Right ventricle myocardium superior (tissue), 1 donor: ENCODE measurements at regions not wholly inside any gene's neighbourhood (a gene's known extent, or its start where the extent isn't known, plus 50 kb on each side); places are given as distances from the start of the nearest gene placed in this dataset.
"Not testable (repeated sequence)": the region's sequence is repeated elsewhere in the genome, so short reads cannot be mapped to it uniquely, and the experiment has no call there.

Experiments
- ATAC-seq: fragments of 200-7000 bp; cut with Tn5 transposase; one replicate; pipeline ENCODE4 v1.9.1; 2020; ENCODE audit warnings: mild to moderate bottlenecking; ENCODE audit not compliant: poor library complexity
- DNase-seq: peaks from one replicate; pipeline ENCODE4 v3.0.0-alpha.2; 2020
- intact Hi-C: fragments of 100-400 bp; cut with DNase I; formaldehyde crosslinking; loops from one replicate; pipeline ENCODE4 v1.11.2; 2022
- donor health status: DM: no; HTN: yes; CAD: no; lungs with severe emphysema.

- no peak for DNase-seq
- intact Hi-C loops, result no loop called here
- no peak for ATAC-seq
Measured at GRCh38 chr2:381181-381580, 93.3 kb upstream of the ALKAL2 start.

DNA sequence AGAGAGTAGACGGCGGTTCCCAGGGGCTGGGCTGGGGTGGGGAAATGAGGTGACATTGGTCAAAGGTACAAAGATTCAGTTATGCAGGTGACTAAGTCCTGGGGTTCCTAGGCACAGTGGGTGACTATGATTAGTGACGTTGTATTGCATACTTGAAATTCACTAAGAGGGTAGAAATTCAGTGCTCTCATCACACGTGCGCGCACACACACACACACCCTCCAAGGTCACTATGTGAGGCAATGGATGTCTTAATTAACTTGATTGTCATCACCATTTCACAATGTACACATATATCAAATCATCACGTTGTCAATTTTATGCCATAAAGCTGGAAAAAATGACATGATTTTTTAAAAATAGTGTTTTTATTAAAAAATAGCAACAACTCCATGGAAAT, 92.9 kb upstream of the ALKAL2 start:
- no peak for ATAC-seq
- intact Hi-C loops, result no loop called here
- DNase-seq, result no peak

- intact Hi-C loops, result no loop called here
- no peak for DNase-seq
- ATAC-seq, result no peak
Measured at GRCh38 chr2:380221-380620, 92.3 kb upstream of the ALKAL2 start.

DNA sequence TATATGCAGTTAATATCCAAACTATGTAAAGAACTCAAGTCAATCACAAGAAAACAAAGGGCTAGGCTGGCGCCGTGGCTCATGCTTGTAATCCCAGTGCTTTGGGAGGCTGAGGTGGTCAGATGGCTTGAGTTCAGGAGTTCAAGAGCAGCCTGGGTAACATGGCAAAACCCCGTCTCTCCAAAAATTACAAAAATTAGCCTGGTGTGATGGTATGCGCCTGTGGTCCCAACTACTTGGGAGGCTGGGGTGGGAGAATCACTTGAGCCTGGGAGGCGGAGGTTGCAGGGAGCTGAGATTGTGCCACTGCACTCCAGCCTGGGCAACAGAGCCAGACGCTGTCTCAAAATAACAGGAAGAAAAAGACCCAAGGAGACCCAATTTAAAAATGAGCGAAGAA, 91.9 kb upstream of the ALKAL2 start:
- no peak for DNase-seq
- ATAC-seq, result no peak
- intact Hi-C loops, result no loop called here

DNA sequence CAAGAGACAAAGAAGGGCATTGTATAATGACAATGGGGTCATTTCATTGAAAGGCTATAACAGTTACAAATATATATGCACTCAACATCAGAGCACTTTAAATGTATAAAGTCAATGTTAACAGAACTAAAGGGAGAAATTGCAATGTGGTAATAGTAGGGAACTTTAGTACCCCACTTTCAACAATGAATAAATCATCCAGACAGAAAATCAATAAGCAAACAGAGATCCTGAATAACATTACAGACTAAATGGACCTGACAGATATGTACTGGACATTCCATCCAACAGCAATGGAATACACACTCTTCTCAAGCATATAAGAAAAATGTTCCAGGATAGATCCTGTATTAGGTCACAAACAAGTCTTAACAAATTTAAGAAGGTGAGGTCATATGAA, 90.5 kb upstream of the ALKAL2 start:
- no peak for DNase-seq
- ATAC-seq, result no peak
- intact Hi-C loops, result no loop called here

DNA sequence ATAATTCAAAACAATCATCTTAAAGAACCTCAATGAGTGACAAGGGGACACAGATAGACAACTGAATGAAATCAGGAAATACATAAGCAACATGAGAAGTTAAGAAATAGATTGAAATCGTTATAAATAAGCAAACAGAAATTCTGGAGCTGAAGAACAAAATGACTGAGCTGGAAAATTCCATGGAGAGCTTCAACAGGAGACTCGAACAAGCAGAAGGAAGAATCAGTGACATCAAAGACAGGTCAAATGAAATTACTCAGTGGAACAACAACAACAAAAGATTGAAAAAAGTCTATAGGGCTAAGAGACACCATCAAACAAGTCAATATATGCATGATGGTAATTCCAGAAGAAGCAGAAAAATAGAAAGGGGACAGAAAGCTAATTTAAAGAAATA, 89.5 kb upstream of the ALKAL2 start:
- intact Hi-C loops, result no loop called here
- no peak for ATAC-seq
- no peak for DNase-seq

DNA sequence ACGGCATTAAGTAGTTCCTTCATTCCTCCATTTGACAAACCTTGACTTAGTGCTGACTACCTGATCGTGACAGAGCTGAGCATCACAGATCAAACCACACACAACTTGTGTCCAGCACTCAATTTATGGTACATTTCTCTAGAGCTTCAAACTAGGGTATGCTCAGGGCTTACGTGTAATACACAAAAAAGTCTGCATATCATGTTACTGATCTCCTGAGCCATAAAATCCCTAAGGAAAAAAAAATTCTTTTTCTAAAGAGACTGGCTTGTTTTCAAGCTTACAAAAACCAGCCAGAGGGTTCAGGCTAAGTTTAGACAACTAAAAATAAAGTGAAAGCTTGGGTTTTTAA, 88.0 kb upstream of the ALKAL2 start:
- intact Hi-C loops, result no loop called here
- ATAC-seq (no peak), DNase-seq (no peak)

- no peak for DNase-seq
- no peak for ATAC-seq
- intact Hi-C loops, result no loop called here
Measured at GRCh38 chr2:375270-375955, 87.5 kb upstream of the ALKAL2 start.

- DNase-seq (no peak), ATAC-seq (no peak)
- intact Hi-C loops, result no loop called here
Measured at GRCh38 chr2:368386-368785, 80.5 kb upstream of the ALKAL2 start.

DNA sequence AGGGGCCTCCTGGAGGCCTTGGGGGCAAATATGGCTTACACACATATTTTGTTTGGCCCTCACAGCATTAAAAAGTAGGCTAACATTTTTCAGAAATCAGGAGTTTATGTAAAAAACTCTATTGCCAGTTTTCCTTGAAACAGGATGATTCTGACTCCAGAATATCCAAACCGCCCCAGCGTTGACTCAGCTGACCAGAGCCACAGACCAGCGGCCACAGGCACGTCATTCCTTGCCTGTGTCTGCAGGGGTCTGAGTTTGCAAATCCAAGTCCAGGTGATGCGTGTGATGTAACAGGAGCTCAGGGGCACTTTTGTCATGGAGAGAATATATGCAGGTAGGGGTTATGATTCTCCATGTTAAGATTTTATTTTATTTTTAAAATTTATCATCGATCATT, 79.4 kb upstream of the ALKAL2 start:
- no peak for ATAC-seq

DNA sequence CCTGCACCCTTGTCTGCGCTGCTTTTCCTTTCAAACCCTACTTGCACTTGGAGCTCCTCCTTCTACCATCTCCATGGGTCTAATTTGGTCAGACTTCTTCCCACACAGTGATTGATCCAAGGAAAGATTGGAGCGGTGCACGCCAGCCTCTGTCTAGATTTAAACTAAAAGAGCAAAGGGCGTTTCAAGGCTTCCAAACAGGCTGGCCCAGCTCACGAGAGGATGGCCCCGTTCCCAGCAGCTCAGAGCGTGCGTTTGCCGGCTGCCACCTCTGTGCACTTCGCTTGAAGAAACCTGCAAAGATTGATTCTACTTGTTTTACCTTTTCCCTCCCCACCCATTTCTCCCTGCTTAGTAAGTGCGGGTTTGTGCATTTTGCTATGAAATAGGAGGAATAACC, 78.8 kb upstream of the ALKAL2 start:
- intact Hi-C loops, result no loop called here
- ATAC-seq (no peak), DNase-seq (no peak)

More for the DNA sequence above, 79.4 kb upstream of the ALKAL2 start:
- intact Hi-C loops, result no loop called here
- DNase-seq, result no peak

DNA sequence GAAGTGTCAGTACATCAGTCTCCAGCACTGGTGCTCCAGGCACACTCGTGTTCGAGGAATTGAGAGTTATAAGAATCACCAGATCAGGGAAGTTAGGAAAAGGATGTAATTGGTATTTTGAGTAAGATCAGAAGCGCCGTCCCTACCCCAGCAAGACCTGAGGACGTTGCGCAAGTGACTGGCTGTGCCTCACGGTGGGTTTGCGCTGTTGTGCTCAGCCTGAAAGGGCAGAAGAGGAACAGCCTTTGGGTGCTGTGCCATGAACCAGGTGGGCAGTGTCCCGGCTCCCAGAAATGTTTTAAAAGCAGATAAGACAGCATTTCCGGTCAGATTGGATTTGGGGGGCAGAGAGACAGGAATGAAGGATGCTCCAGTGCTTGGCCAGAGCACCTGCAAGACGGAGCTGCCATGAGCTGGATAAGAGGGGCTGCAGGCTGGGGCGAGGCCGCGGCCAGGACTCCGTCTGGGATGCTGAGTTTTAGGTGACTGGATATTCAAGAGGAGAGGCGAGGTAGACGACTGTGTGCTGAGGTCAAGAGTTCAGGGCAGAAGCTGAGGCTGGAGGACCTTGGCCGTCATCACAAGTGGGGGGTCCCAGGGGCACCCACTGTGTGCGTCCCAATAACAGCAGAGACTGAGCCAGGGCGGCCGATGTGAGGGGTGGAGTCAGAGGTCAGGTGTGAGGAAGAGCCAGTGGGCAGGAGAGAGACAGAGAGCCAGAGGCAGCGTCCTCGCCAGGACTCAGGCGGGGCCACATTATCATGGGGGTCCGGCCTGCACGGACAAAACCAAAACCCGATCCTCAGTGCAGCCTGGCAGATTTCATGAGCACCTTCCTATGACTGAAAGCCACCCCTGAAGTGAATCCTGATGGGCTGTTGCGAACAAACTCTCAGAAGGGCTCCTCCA, 77.7 kb upstream of the ALKAL2 start:
- DNase-seq, result no peak
- intact Hi-C loops, result no loop called here
- ATAC-seq, result no peak

DNA sequence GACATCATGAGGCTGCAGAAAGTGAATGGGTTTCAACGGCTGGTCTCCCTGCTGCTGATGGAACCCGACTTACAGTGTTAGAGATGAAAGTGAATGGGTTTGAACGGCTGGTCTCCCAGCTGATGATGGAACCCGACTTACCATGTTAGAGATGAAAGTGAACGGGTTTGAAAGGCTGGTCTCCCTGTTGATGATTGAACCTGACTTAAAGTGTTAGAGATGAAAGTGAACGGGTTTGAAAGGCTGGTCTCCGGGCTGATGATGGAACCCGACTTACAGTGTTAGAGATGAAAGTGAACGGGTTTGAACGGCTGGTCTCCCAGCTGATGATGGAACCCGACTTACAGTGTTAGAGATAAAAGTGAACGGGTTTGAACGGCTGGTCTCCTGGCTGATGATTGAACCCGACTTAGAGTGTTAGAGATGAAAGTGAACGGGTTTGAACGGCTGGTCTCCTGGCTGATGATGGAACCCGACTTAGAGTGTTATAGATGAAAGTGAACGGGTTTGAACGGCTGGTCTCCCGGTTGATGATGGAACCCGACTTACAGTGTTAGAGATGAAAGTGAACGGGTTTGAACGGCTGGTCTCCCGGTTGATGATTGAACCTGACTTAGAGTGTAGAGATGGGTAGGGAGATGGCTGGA, 76.1 kb upstream of the ALKAL2 start:
- intact Hi-C loops, result no loop called here
- ATAC-seq (no peak), DNase-seq (no peak)

DNA sequence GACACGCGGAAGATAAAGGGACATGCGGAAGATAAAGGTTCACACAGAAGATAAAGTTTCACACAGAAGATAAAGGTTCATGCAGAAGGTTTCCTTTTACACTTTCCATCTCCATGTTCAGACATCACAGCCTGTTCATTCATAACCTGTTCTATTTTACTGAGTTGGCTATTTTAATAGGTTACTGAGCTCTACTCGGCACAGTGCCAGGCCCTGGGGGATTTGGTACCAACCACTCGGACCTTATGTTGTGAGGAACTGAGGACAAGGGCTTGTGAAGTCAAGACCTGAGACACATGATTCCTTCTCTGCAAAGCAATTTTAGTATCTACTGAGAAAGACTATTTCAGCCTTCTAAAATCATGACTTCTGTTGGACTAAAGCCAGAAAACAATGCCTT, 75.0 kb upstream of the ALKAL2 start:
- no peak for DNase-seq
- intact Hi-C loops, result no loop called here
- ATAC-seq, result no peak

- intact Hi-C loops, result no loop called here
- ATAC-seq (no peak), DNase-seq (no peak)
Measured at GRCh38 chr2:360124-360523, 72.2 kb upstream of the ALKAL2 start.

GRCh38 chr2:359047-359446, 71.2 kb upstream of the ALKAL2 start:
- intact Hi-C loops, result no loop called here
- no peak for DNase-seq
- no peak for ATAC-seq

- ATAC-seq (no peak), DNase-seq (no peak)
- intact Hi-C loops, result no loop called here
Measured at GRCh38 chr2:357811-358210, 69.9 kb upstream of the ALKAL2 start.

DNA sequence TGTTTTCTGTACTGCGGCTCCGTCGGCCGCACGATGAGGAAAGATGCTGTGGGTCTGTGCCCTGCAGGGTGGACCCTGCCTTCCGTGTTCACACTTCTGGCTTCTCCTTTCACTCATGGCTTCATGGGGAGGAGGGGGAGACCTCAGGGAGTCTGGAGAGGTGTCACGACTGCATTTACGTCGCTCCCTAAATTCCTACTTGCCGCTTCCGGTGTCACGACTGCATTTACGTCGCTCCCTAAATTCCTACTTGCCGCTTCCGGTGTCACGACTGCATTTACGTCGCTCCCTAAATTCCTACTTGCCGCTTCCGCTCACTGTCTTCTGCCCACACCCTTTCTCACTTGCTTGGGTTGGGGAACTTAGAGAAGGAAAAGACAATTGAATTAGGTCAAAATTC, 68.4 kb upstream of the ALKAL2 start:
- intact Hi-C loops, ATAC-seq: not testable (repeated sequence)

GRCh38 chr2:355773-356172, 67.9 kb upstream of the ALKAL2 start:
- intact Hi-C loops, result no loop called here
- DNase-seq, result no peak
- no peak for ATAC-seq

More for the DNA sequence above, 68.4 kb upstream of the ALKAL2 start:
- not testable (repeated sequence) for DNase-seq

GRCh38 chr2:352696-353095, 64.8 kb upstream of the ALKAL2 start:
- no peak for DNase-seq
- no peak for ATAC-seq
- intact Hi-C loops, result no loop called here
